Activated T-helper 2 cell treated with anti-CD3 and anti-CD28 coated beads, Interferon-gamma antibody, Interleukin-2, Interleukin-4, amounts not matched to agents 10 μg/mL and 5 μg/mL and 100 μg/mL, durations not matched to agents 14 hours and 24 hours and 36 hours (primary cell): ENCODE measurements at regions not wholly inside any gene's neighbourhood (a gene's known extent, or its start where the extent isn't known, plus 50 kb on each side); places are given as distances from the start of the nearest gene placed in this dataset.

Source experiments
- DNase-seq: peaks from one replicate; pipeline ENCODE4 v3.0.0; 2021; ENCODE audit warnings: low spot score
- H3K27ac Mint-ChIP-seq: one replicate; pipeline ENCODE4 v1.8.0; 2021; ENCODE audit warnings: mixed read lengths
- H3K27me3 Mint-ChIP-seq: one replicate; pipeline ENCODE4 v1.8.0; 2021; ENCODE audit warnings: low read depth, mixed read lengths
- H3K36me3 Mint-ChIP-seq: one replicate; pipeline ENCODE4 v1.8.0; 2021; ENCODE audit warnings: low read depth, mixed read lengths
- H3K4me1 Mint-ChIP-seq: one replicate; pipeline ENCODE4 v1.8.0; 2021; ENCODE audit warnings: low read depth, mixed read lengths
- H3K4me3 Mint-ChIP-seq: one replicate; pipeline ENCODE4 v1.8.0; 2021; ENCODE audit warnings: low read depth, mild to moderate bottlenecking, moderate library complexity, mixed read lengths
- H3K9me3 Mint-ChIP-seq: one replicate; pipeline ENCODE4 v1.8.0; 2021; ENCODE audit warnings: mixed read lengths
- intact Hi-C: fragments of 100-400 bp; cut with micrococcal nuclease; formaldehyde crosslinking; loops from one replicate; pipeline ENCODE4 v1.15.1; 2023

DNA sequence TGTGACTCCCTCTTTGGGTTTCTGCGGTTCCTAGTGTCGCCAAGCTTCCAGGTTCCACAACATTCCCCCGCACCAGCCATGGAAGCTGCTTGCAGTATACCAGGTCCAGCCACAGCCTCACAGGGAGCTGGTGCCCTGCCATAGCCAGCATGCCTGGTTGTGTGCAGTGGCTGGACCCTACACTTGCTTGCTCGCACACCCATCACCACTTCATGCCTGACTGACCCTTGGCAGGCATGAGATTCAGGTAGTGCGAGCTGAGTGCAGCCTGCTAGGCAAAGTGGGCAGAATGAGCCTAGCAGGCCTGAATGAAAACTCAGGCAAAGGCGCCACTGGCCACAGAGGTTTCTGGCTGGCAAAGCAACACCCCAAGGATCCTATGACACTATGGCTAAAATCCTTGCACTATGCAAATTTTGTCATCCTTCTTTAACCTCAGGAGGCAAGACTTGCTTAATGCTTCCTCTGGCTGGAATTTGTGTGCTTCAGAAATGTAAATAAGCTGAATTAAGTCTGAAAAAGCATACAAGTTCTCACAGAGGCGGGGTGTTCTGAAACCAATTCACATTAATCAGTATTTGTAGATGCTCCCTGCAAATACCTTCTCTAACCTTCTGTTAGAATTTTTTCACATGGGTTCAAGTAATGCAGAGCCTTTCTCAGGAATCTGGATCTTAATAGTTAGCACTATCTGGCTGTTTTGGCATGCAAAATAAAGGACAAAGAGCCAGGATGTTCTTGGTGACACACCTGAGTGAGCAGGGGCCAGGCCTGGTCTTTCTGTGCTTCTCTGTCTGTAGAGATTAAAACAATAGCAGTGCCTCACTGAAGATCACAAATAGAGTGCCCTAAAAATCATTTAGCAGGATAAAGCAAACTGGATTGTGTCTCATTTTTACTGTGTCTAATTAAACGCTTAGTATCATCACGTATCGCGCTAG is 256.9 kb downstream of the GPATCH2 start:
- DNase-seq, result no peak
- intact Hi-C loops, result no loop called here
- Mint-ChIP-seq H3K27ac (no peak overlapping the region), H3K4me3 (no peak overlapping the region), H3K4me1 (peaks cover 5% of the 10 kb centered on the region), H3K36me3 (no peaks in the 10 kb centered on the region), H3K9me3 (peaks cover 26% of the 10 kb centered on the region), H3K27me3 (no peaks in the 10 kb centered on the region)

DNA sequence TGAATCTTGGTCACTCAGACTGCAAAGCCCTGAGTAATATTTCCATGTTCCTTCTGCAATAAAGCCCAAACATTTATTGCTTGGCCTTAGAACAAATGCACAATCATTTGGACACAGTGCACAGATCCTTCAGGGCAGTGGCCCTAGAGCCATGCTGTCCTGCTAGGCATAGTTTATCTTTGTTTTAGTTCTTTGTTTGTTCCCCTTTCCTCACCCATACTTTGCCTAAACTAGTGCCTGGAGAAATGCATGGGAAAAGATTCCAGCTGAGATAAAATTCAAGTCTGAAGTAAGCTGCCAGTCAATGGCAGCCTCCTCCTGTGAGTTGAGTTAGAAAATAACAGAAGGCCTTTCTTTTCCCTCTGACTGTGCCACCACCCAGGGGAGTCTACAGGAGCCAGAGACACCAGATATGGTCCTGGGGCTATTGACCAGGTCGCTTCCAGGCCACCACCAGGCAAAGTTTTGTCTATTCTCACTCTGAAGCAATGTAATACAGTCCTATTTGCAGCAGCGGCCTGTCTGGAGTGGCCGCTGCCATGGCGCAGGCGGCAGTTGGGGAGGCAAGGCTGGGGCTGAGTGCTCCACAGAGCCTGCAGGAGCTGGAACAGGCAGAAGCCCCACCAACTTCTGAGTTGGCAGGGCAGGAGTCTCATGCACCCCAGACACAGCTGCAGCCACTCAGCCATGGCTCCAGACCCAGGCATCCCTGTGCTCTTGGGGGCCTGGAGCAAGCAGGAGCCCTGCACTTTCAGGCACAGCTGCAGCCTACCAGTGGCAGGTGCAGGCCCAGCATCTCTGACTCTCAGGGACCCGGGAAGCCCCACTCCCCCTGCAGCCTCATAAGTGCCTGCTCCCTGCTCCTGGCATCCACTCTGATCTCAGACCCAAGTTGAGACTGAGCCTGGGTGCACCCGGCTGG is 258.6 kb downstream of the GPATCH2 start:
- intact Hi-C loops, result no loop called here
- no peaks in the 10 kb centered on the region for H3K27me3 Mint-ChIP-seq
- no peak overlapping the region for H3K27ac Mint-ChIP-seq
- no peak overlapping the region for H3K4me3 Mint-ChIP-seq
- peaks cover 16% of the 10 kb centered on the region for H3K9me3 Mint-ChIP-seq
- no peaks in the 10 kb centered on the region for H3K36me3 Mint-ChIP-seq
- H3K4me1 Mint-ChIP-seq, result peaks cover 6% of the 10 kb centered on the region
- DNase-seq, result no peak

DNA sequence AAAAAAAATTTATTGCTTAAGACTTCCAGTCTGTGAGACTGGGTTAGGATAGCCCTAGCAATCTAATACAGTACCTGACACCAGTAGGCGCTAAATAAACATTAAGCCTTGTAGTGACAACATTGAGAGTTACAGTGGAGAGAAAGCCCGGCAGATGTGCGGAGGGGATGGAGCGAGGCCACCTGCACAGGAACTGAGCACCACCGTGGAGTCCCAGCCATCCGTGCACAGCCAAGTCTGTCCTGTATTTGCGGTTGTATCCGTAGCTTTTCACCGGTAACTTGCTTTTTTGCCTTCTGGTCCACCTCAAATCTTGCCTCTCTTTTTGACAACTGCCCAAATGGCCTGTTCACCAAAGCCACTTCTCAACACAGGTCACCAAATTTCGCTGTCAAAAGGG is 260.1 kb downstream of the GPATCH2 start:
- Mint-ChIP-seq H3K27ac (no peak overlapping the region), H3K9me3 (peaks cover 6% of the 10 kb centered on the region), H3K4me3 (no peak overlapping the region), H3K36me3 (no peaks in the 10 kb centered on the region), H3K4me1 (peaks cover 6% of the 10 kb centered on the region), H3K27me3 (no peaks in the 10 kb centered on the region)
- no peak for DNase-seq
- intact Hi-C loops, result no loop called here

DNA sequence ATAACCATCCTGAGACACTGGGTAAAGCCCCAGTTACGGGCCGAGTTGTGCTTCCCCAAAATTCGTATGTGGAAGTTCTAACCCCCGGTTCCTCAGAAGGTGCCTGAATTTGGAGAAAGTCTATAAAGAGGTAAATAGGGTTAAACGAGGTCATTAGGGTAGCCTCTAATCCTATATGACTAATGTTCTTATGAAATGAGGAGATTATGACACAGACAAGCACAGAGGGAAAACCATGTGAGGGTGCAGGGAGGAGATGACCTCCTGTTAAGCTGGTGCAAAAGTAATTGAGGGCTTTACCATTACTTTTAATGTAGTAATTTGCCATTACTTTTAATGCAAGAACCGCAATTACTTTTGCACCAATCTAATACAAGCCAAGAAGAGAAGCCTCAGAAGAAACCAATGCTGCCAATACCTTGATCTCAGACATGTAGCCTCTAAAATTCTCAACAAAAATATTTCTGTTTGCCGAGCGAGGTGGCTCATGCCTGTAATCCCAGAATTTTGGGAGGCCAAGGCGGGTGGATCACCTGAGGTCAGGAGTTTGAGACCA is 260.8 kb downstream of the GPATCH2 start:
- H3K4me3 Mint-ChIP-seq, result no peak overlapping the region
- H3K36me3 Mint-ChIP-seq, result no peaks in the 10 kb centered on the region
- H3K9me3 Mint-ChIP-seq, result peaks cover 3% of the 10 kb centered on the region
- no peaks in the 10 kb centered on the region for H3K27me3 Mint-ChIP-seq
- no peak for DNase-seq
- intact Hi-C loops, result no loop called here
- H3K27ac Mint-ChIP-seq, result no peak overlapping the region
- peaks cover 6% of the 10 kb centered on the region for H3K4me1 Mint-ChIP-seq

DNA sequence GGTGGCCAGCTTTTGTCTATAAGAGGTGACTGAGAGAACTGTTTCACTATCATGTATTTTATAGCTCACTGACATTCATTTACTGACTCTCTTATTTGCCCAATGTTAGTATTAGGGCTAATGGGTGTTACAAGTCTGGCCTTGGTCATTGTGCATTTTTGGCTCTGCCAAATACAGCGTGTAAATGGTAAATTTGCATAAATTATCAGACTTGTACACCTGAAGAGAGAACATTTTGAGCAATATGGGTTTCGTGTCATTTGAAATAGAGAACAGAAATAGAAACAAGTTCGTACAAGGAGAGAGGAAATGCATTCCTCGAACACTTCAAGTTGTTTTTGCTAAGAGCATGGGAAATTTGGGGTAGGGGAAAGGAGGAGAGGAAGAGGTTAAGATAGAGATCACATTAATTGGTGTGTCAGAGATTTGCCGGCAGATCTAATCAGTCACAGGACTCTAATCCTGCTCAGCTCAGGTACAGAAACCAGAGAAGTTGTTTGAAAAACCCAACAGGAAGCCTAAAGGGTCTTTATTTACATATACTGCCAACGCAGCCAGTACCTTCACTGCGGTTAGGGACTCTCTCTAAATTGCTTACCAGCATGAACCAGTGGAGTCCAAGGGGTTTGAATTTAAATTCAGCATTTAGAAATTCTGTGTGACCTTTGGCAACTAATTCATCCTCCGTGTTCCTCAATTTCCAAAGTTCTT is 261.5 kb downstream of the GPATCH2 start:
- no peak for DNase-seq
- intact Hi-C loops, result no loop called here
- H3K4me3 Mint-ChIP-seq, result no peak overlapping the region

DNA sequence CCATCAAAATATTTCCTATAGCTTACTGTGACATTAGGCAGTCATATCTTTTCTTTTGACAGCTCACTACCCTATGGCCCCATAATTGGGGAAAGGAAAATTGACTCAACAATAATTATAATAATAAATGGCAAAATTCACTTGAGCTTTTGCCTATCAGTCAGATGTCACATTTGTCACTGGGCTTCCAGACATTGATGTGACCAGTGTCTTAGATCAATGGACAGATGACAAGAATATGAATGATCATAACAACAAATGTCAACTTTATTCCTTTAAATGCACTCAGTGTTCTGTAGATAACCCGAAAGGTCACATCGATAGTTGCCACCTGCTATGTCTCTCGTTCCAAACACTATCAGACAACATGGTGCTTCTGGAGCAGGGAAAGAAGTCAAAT is 266.7 kb downstream of the GPATCH2 start:
- intact Hi-C loops, result no loop called here

More for the DNA sequence above, 261.5 kb downstream of the GPATCH2 start:
- Mint-ChIP-seq H3K27me3 (no peaks in the 10 kb centered on the region), H3K4me1 (peaks cover 6% of the 10 kb centered on the region), H3K27ac (no peak overlapping the region), H3K9me3 (peaks cover 2% of the 10 kb centered on the region), H3K36me3 (no peaks in the 10 kb centered on the region)

DNA sequence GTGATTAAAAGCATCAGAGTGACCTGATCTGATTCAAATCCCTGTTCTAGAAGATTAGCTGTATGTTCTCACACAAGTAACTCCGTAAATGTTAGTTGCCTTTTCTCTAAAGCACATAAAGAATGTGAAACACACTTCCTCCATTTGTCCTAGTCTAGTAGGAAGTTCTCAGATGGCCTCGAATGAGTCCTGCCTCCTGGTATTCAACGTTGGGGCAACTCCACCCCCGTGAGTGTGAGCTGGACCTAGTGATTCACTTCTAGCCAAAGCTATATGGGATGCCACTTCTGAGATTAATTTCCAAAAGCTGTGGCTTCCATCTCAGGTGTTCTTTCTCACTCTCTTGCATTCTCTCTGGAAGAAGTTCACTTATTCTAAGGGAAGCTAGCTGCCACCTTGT is 267.6 kb downstream of the GPATCH2 start:
- H3K4me3 Mint-ChIP-seq, result no peak overlapping the region
- H3K27me3 Mint-ChIP-seq, result no peaks in the 10 kb centered on the region
- no peak for DNase-seq
- H3K4me1 Mint-ChIP-seq, result no peaks in the 10 kb centered on the region
- intact Hi-C loops, result no loop called here
- H3K9me3 Mint-ChIP-seq, result peaks cover 4% of the 10 kb centered on the region
- no peak overlapping the region for H3K27ac Mint-ChIP-seq
- H3K36me3 Mint-ChIP-seq, result no peaks in the 10 kb centered on the region

More for the DNA sequence above, 266.7 kb downstream of the GPATCH2 start:
- no peak overlapping the region for H3K4me3 Mint-ChIP-seq
- DNase-seq, result no peak
- H3K27ac Mint-ChIP-seq, result no peak overlapping the region
- H3K27me3 Mint-ChIP-seq, result no peaks in the 10 kb centered on the region
- H3K9me3 Mint-ChIP-seq, result peaks cover 4% of the 10 kb centered on the region
- peaks cover 2% of the 10 kb centered on the region for H3K4me1 Mint-ChIP-seq
- H3K36me3 Mint-ChIP-seq, result no peaks in the 10 kb centered on the region

DNA sequence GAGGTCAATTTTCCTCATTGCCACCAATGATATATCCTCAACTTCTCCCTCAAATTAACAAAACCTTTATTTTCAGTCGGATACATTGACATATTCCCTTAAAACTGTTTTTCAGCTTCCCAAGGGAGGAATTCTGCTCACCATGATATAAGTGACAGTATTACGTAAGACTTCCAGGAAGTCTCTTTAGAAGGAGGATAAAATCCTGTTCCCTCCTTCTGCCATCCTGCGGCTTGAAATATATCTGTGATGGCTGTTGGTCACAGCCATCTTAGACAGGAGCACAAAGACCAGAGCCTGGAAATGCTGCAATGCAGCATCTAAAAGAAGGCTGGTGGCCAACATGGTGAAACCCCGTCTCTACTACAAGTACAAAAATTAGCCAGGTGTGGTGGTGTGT is 270.4 kb downstream of the GPATCH2 start:
- no peaks in the 10 kb centered on the region for H3K27me3 Mint-ChIP-seq
- H3K4me3 Mint-ChIP-seq, result no peak overlapping the region
- H3K36me3 Mint-ChIP-seq, result no peaks in the 10 kb centered on the region
- H3K27ac Mint-ChIP-seq, result no peak overlapping the region
- no peaks in the 10 kb centered on the region for H3K4me1 Mint-ChIP-seq
- no peak for DNase-seq
- intact Hi-C loops, result no loop called here
- peaks cover 4% of the 10 kb centered on the region for H3K9me3 Mint-ChIP-seq

DNA sequence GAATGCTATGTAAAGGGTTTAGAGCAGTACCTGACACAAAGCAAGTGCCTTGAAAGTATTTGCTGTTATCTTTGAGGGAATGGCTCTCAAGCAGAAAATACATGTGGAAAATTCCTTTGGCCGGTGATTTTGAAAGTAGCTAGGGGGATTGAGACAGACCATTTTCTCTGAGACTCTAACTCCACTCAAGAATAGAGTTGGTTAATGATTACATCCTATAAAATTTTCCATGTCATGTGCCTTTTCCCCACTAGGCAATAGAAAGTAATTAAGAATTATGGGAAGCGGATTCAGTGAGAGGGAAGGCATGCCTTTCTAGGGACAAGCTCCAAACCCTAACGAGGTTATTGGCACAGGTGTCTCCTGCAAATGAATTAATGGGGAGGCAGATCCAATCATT is 276.0 kb downstream of the GPATCH2 start:
- Mint-ChIP-seq H3K27me3 (no peaks in the 10 kb centered on the region), H3K36me3 (no peaks in the 10 kb centered on the region), H3K27ac (no peak overlapping the region), H3K4me3 (no peak overlapping the region), H3K4me1 (no peaks in the 10 kb centered on the region), H3K9me3 (no peaks in the 10 kb centered on the region)
- DNase-seq, result no peak
- intact Hi-C loops, result no loop called here

DNA sequence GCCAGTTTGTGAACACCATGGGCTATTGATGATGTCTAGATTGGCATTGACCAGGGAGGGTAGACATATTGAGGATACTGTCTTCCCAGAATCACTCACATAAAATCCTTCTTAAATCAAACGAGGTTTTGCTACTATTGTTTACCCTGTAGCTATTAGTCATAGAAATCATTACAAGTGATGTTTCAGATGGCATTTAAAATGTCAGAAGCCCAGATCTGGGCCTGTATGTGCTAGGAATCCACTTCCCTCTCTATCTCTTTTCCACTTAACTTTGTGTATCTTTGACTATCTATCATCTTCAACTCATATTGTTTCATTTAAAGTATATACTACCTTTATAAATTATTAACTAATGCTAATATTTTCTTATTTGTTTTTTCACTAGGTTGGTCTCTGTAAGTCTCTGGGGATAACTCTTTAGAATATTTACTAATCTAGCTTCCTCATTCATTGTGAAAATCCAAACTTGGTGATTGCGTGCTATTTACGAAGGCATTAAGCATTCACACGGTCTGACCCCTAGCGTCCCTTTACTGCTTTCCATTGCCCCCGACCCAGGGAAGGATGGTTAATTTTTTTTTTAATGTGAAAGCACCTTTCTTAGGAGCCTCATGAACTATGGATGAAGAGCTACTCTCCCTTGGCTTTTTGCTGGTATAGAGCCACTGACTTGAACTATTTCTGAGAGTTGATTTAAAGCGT is 281.8 kb downstream of the GPATCH2 start:
- no peaks in the 10 kb centered on the region for H3K27me3 Mint-ChIP-seq
- DNase-seq, result no peak
- peaks cover 5% of the 10 kb centered on the region for H3K4me1 Mint-ChIP-seq
- no peak overlapping the region for H3K27ac Mint-ChIP-seq
- intact Hi-C loops, result no loop called here
- H3K9me3 Mint-ChIP-seq, result no peaks in the 10 kb centered on the region
- H3K36me3 Mint-ChIP-seq, result no peaks in the 10 kb centered on the region
- no peak overlapping the region for H3K4me3 Mint-ChIP-seq

DNA sequence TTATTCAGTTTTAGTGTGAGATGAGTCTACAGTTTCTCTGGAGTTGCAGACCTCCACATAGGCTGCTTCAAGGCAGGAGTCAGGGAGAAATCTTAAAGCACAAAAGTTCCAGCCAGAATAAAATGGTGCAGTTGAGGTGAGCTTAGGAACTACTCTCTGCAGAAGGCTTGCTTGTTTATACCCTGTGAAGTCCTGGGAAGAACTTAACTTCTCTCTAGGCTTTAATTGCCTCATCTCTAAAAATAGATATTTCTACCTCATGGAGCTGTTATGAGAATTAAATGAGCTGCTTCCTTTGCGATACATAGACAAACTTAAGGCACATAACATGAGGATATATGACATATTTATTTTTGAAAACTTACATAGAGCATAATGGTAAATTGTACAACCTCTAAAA is 286.2 kb downstream of the GPATCH2 start:
- Mint-ChIP-seq H3K27ac (no peak overlapping the region), H3K27me3 (no peaks in the 10 kb centered on the region), H3K9me3 (no peaks in the 10 kb centered on the region), H3K36me3 (no peaks in the 10 kb centered on the region), H3K4me1 (peaks cover 5% of the 10 kb centered on the region), H3K4me3 (no peak overlapping the region)
- DNase-seq, result no peak
- intact Hi-C loops, result no loop called here

DNA sequence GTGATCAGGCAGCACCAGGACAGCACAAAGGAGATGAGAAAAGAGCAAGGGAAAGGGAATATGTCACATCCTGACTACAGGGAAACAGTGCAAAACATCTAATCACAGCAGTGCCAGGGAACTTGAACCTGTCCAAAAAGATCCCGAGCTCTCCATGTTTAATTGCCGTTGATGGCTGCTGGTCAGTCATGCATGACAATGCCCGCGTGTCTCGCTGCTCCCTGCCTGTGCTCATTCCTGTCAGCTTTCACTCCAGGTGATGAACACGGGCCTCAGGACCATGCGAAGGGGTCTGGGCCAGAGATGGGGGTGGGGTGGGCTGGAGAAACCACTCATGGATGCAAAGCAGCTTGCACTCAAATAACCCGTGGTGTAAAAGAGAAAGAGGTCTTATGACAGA is 287.0 kb downstream of the GPATCH2 start:
- Mint-ChIP-seq H3K36me3 (no peaks in the 10 kb centered on the region), H3K27ac (no peak overlapping the region), H3K4me3 (no peak overlapping the region), H3K27me3 (no peaks in the 10 kb centered on the region), H3K9me3 (no peaks in the 10 kb centered on the region), H3K4me1 (peaks cover 5% of the 10 kb centered on the region)
- DNase-seq, result no peak
- intact Hi-C loops, result no loop called here
